ENCODE measurements at regions not wholly inside any gene's neighbourhood (a gene's known extent, or its start where the extent isn't known, plus 50 kb on each side); places are given as distances from the start of the nearest gene placed in this dataset.

- Histone ChIP-seq H3K4me1 (ENCODE audit: insufficient read depth, low read length) (no peaks in the 10 kb centered on the region), H3K27ac (ENCODE audit: low read depth in 1 of 2, low read length in 2 of 2) (no peak overlapping the region), H3K27me3 (ENCODE audit: control insufficient read depth in 1 of 2, insufficient read depth in 2 of 2, low read length in 2 of 2) (no peaks in the 10 kb centered on the region), H3K36me3 (ENCODE audit: insufficient read depth, low read length) (no peaks in the 10 kb centered on the region), H3K9me3 (ENCODE audit: control insufficient read depth in 1 of 2, insufficient read depth in 1 of 2, low read length in 2 of 2) (peaks cover 0 to 6% of the 10 kb centered on the region in 2 experiments), H3K4me3 (ENCODE audit: low read length) (no peak overlapping the region)
- DNase-seq (peak in 2 of 14 experiments; percentile 5 to 8), ATAC-seq (ENCODE audit: poor library complexity) (no peak)
- H3K4me3 Mint-ChIP-seq, result no peak overlapping the region
- H3K9me3 Mint-ChIP-seq, result no peaks in the 10 kb centered on the region
- no peaks in the 10 kb centered on the region for H3K36me3 Mint-ChIP-seq (ENCODE audit: low read depth)
- H3K4me1 Mint-ChIP-seq (ENCODE audit: low read depth), result no peaks in the 10 kb centered on the region
- H3K27ac Mint-ChIP-seq, result no peak overlapping the region
- intact Hi-C loops (cut with DNase I, micrococcal nuclease), result no loop called here
- peaks cover 9% of the 10 kb centered on the region for H3K27me3 Mint-ChIP-seq
- CTCF ChIA-PET, result no interaction called here
- no peak for TF ChIP-seq CTCF (IDR thresholded peaks at IDR 0.05)
- POLR2A ChIA-PET, result no interaction called here
Observed at GRCh38 chr2:104487366-104487765, 366.5 kb upstream of the POU3F3 start.

- H3K4me3 ChIP-seq (ENCODE audit: low read length), result no peak overlapping the region
- no peaks in the 10 kb centered on the region for H3K27me3 ChIP-seq (ENCODE audit: control insufficient read depth in 1 of 2, insufficient read depth in 2 of 2, low read length in 2 of 2)
- POLR2A ChIA-PET, result no interaction called here
- Mint-ChIP-seq H3K4me3 (no peak overlapping the region), H3K36me3 (ENCODE audit: low read depth) (no peaks in the 10 kb centered on the region), H3K27me3 (peaks cover 12% of the 10 kb centered on the region), H3K27ac (no peak overlapping the region), H3K9me3 (no peaks in the 10 kb centered on the region), H3K4me1 (ENCODE audit: low read depth) (no peaks in the 10 kb centered on the region)
- intact Hi-C loops (cut with DNase I, micrococcal nuclease), result no loop called here
- CTCF ChIA-PET, result no interaction called here
- peaks cover 0 to 3% of the 10 kb centered on the region in 2 experiments for H3K9me3 ChIP-seq (ENCODE audit: control insufficient read depth in 1 of 2, insufficient read depth in 1 of 2, low read length in 2 of 2)
- no peak overlapping the region for H3K27ac ChIP-seq (ENCODE audit: low read depth in 1 of 2, low read length in 2 of 2)
- ATAC-seq (ENCODE audit: poor library complexity) (no peak), DNase-seq (no peak)
- no peaks in the 10 kb centered on the region for H3K36me3 ChIP-seq (ENCODE audit: insufficient read depth, low read length)
- TF ChIP-seq CTCF (IDR thresholded peaks at IDR 0.05), result no peak
- no peaks in the 10 kb centered on the region for H3K4me1 ChIP-seq (ENCODE audit: insufficient read depth, low read length)
Observed at GRCh38 chr2:104493698-104494097, 360.2 kb upstream of the POU3F3 start.

GRCh38 chr2:104501342-104501741, 352.6 kb upstream of the POU3F3 start:
- no peaks in the 10 kb centered on the region for H3K27me3 ChIP-seq (ENCODE audit: control insufficient read depth in 1 of 2, insufficient read depth in 2 of 2, low read length in 2 of 2)
- H3K36me3 ChIP-seq (ENCODE audit: insufficient read depth, low read length), result no peaks in the 10 kb centered on the region
- Mint-ChIP-seq H3K4me1 (ENCODE audit: low read depth) (no peaks in the 10 kb centered on the region), H3K4me3 (no peak overlapping the region), H3K9me3 (no peaks in the 10 kb centered on the region), H3K27ac (no peak overlapping the region), H3K27me3 (peaks cover 12% of the 10 kb centered on the region), H3K36me3 (ENCODE audit: low read depth) (no peaks in the 10 kb centered on the region)
- DNase-seq (no peak), ATAC-seq (ENCODE audit: poor library complexity) (no peak)
- H3K9me3 ChIP-seq (ENCODE audit: control insufficient read depth in 1 of 2, insufficient read depth in 1 of 2, low read length in 2 of 2), result no peaks in the 10 kb centered on the region
- CTCF ChIA-PET, result no interaction called here
- intact Hi-C loops (cut with DNase I, micrococcal nuclease), result no loop called here
- H3K4me1 ChIP-seq (ENCODE audit: insufficient read depth, low read length), result no peaks in the 10 kb centered on the region
- H3K27ac ChIP-seq (ENCODE audit: low read depth in 1 of 2, low read length in 2 of 2), result no peak overlapping the region
- no peak for TF ChIP-seq CTCF (IDR thresholded peaks at IDR 0.05)
- no peak overlapping the region for H3K4me3 ChIP-seq (ENCODE audit: low read length)
- POLR2A ChIA-PET, result no interaction called here
